K562 (cell line): ENCODE measurements at regions not wholly inside any gene's neighbourhood (a gene's known extent, or its start where the extent isn't known, plus 50 kb on each side); places are given as distances from the start of the nearest gene placed in this dataset.

ENCODE experiments used
- ATAC-seq: fragments of 200-7000 bp; cut with Tn5 transposase; 3 replicates; pipeline ENCODE4 v1.9.1; 2020; ENCODE audit warnings: moderate library complexity
- BruUV-seq: library from RNA; stranded (reverse); fragments of 400-500 nt; replicated peaks from 2 replicates; lab custom pipeline; 2021; lab: Mats Ljungman, UMichigan
- CTCF ChIA-PET: fragments of 300-600 bp; formaldehyde crosslinking; extraction: SDS; loops from one replicate; lab custom pipeline; 2021; ENCODE audit warnings: low intra/inter-chr PET ratio; lab: Yijun Ruan, JAX
- POLR2A ChIA-PET: fragments of 300-600, 350-650 bp; sonication (Branson Sonifier 250); formaldehyde crosslinking; extraction: SDS; loops from one replicate; lab custom pipeline; 2021; ENCODE audit warnings: antibody characterized with exemption, inconsistent platforms; lab: Yijun Ruan, JAX
- DNase-seq, 4 experiments: peaks; one replicate each; pipeline versions ENCODE4 v3.0.0 to v3.0.0-alpha.2; 2011 to 2018; ENCODE audit warnings: low spot score in 3 of 4, mixed read lengths in 3 of 4; ENCODE audit errors: extremely low read depth in 1 of 4
- FAIRE-seq: peaks from 2 replicates; lab custom pipeline; 2011; peaks lifted over from hg19 to GRCh38; lab: Jason Lieb, UNC
- H2AFZ ChIP-seq: 2 replicates; pipeline ENCODE4 v1.6.0; 2011; ENCODE audit warnings: low read depth, low read length, control low read depth, inconsistent platforms
- H3K27ac ChIP-seq: fragments of 200-600 bp; 3 replicates; pipeline ENCODE4 v1.8.0; 2011; ENCODE audit warnings: low read depth, mild to moderate bottlenecking, control low read depth, inconsistent platforms, low read length, moderate library complexity, mixed read lengths; ENCODE audit errors: extremely low read depth
- H3K27me3 ChIP-seq, 2 experiments: fragments of 300-600 bp in 1 of 2; 2 replicates in 1 of 2; 3 replicates in 1 of 2; pipeline versions ENCODE4 v1.6.0 to v1.8.0; 2011; ENCODE audit warnings: inconsistent platforms in 2 of 2, low read length in 2 of 2, mild to moderate bottlenecking in 1 of 2, mixed read lengths in 1 of 2, moderate library complexity in 1 of 2; ENCODE audit not compliant: control insufficient read depth in 2 of 2, insufficient read depth in 2 of 2
- H3K36me3 ChIP-seq: fragments of 300-600 bp; 3 replicates; pipeline ENCODE4 v1.8.0; 2011; ENCODE audit warnings: mild to moderate bottlenecking, low read length, inconsistent platforms; ENCODE audit not compliant: control insufficient read depth, insufficient read depth
- H3K4me1 ChIP-seq, 2 experiments: fragments of 200-600 bp in 1 of 2; replicated peaks in 1 of 2; 2 replicates in 1 of 2; 3 replicates in 1 of 2; pipeline versions ENCODE4 v1.5.1 to v1.8.0; 2011; ENCODE audit warnings: inconsistent platforms in 2 of 2, low read length in 2 of 2, mild to moderate bottlenecking in 1 of 2, mixed read lengths in 1 of 2, moderate library complexity in 1 of 2; ENCODE audit not compliant: control insufficient read depth in 2 of 2, insufficient read depth in 2 of 2
- H3K4me2 ChIP-seq: 2 replicates; pipeline ENCODE4 v1.6.1; 2011; ENCODE audit warnings: low read length, control low read depth, inconsistent platforms, mixed read lengths; ENCODE audit not compliant: insufficient read depth
- H3K4me3 ChIP-seq: fragments of 200-600 bp; sonication (generic), shearing (Covaris generic); 2 replicates; pipeline ENCODE4 v1.5.1; 2016; ENCODE audit warnings: control low read depth, inconsistent platforms
- H3K79me2 ChIP-seq: fragments of 200-600 bp; 3 replicates; pipeline ENCODE4 v1.8.0; 2011; ENCODE audit warnings: low read length, inconsistent platforms; ENCODE audit not compliant: control insufficient read depth, insufficient read depth
- H3K9ac ChIP-seq, 2 experiments: 2 replicates each; pipeline versions ENCODE4 v1.6.0 to v1.6.1; 2011; ENCODE audit warnings: low read depth in 2 of 2, low read length in 2 of 2, control low read depth in 1 of 2, inconsistent platforms in 1 of 2, mild to moderate bottlenecking in 1 of 2, mixed read lengths in 1 of 2; ENCODE audit not compliant: insufficient read depth in 1 of 2
- H3K9me1 ChIP-seq: one replicate; pipeline ENCODE4 v1.6.0; 2011; ENCODE audit warnings: inconsistent platforms, mild to moderate bottlenecking, low read length, moderate library complexity; ENCODE audit not compliant: control insufficient read depth, insufficient read depth
- H3K9me3 ChIP-seq: replicated peaks from 2 replicates; pipeline ENCODE4 v1.5.1; 2011; ENCODE audit warnings: low read depth, low read length, inconsistent platforms; ENCODE audit not compliant: control insufficient read depth, insufficient read depth
- H4K20me1 ChIP-seq: replicated peaks from 2 replicates; pipeline ENCODE4 v1.6.1; 2011; ENCODE audit warnings: low read length, inconsistent platforms, mixed read lengths; ENCODE audit not compliant: control insufficient read depth, insufficient read depth
- HSF4 ChIP-seq: fragments of 250-450 bp; sonication (Bioruptor Pico); IDR thresholded peaks from 2 replicates; pipeline ENCODE4 v2.1.2; 2022; ENCODE audit warnings: mild to moderate bottlenecking, moderate library complexity, borderline replicate concordance
- IFI16 ChIP-seq: fragments of 250-450 bp; sonication (Bioruptor Pico); IDR thresholded peaks from 2 replicates; pipeline ENCODE4 v2.1.2; 2022; ENCODE audit warnings: mild to moderate bottlenecking, inconsistent platforms
- NFIC ChIP-seq: fragments of 450-650 bp; IDR thresholded peaks from 2 replicates; pipeline ENCODE4 v1.6.1; 2017; ENCODE audit warnings: mild to moderate bottlenecking, inconsistent platforms
- NONO ChIP-seq, 2 experiments: fragments of 200-400 bp in 1 of 2; fragments of 450-650 bp in 1 of 2; formaldehyde crosslinking in 1 of 2; IDR thresholded peaks; 2 replicates each; pipeline ENCODE4 v1.6.1; 2017; ENCODE audit warnings: low read depth in 2 of 2, mild to moderate bottlenecking in 2 of 2, moderate library complexity in 2 of 2, low read length in 1 of 2
- RNF2 ChIP-seq: sonication (generic); IDR thresholded peaks from 2 replicates; pipeline ENCODE4 v1.6.1; 2016
- TAF1 ChIP-seq: IDR thresholded peaks from 2 replicates; pipeline ENCODE4 v1.6.1; 2011; ENCODE audit warnings: mild to moderate bottlenecking, low read length, moderate library complexity; ENCODE audit not compliant: insufficient read depth, control insufficient read depth, severe bottlenecking; ENCODE audit errors: extremely low read depth
- UBTF ChIP-seq, 2 experiments: IDR thresholded peaks; 2 replicates each; pipeline ENCODE4 v1.6.1; 2012; ENCODE audit warnings: improper control_type of control experiment in 2 of 2, low read depth in 2 of 2, low read length in 2 of 2, borderline replicate concordance in 1 of 2
- ZNF311 ChIP-seq: fragments of 250-450 bp; sonication (Bioruptor Pico); IDR thresholded peaks from 2 replicates; pipeline ENCODE4 v1.4.0; 2020; ENCODE audit warnings: mild to moderate bottlenecking, moderate library complexity
- ZNF384 ChIP-seq: IDR thresholded peaks from 2 replicates; pipeline ENCODE4 v1.6.1; 2012; ENCODE audit warnings: low read depth, low read length, improper control_type of control experiment
- ZNF583 ChIP-seq: fragments of 250-450 bp; sonication (Bioruptor Pico); IDR thresholded peaks from 2 replicates; pipeline ENCODE4 v1.4.0; 2020
- ZNF76 ChIP-seq: fragments of 250-450 bp; sonication (Bioruptor Pico); IDR thresholded peaks from 2 replicates; pipeline ENCODE4 v1.4.0; 2020; ENCODE audit warnings: mild to moderate bottlenecking, moderate library complexity, borderline replicate concordance
- WGBS: fragments of 100-300 bp; shearing (Covaris generic); methylation state at CpG from one replicate; pipeline ENCODE4 v1.1.6; 2016; ENCODE audit warnings: low coverage, mixed read lengths; ENCODE audit not compliant: insufficient coverage; ENCODE audit errors: missing lambda C conversion rate; 5-methylcytosine and 5-hydroxymethylcytosine counted together
- in situ Hi-C: fragments of 300-500 bp; cut with MboI; formaldehyde crosslinking; loops from 4 replicates; pipeline ENCODE4 v1.15.0; 2018; ENCODE audit warnings: inconsistent platforms, mixed read lengths
- intact Hi-C: fragments of 100-400 bp; cut with micrococcal nuclease; formaldehyde crosslinking; loops from 2 replicates; pipeline ENCODE4 v1.14.2; 2022
- TF ChIP-seq, protein P1 (sequence below): sonication (generic); formaldehyde crosslinking; IDR thresholded peaks from 2 replicates; pipeline ENCODE4 v1.8.0; 2023; ENCODE audit warnings: missing genetic modification reagents, mild to moderate bottlenecking, borderline replicate concordance
- TF ChIP-seq, protein P2 (sequence below): fragments of 450-650 bp; IDR thresholded peaks from 2 replicates; pipeline ENCODE4 v1.6.1; 2018; ENCODE audit warnings: mild to moderate bottlenecking, low read depth; ENCODE audit not compliant: partially characterized antibody

GRCh38 chr1:94617134-94617805, 75.7 kb upstream of the F3 start:
- in situ Hi-C loops: no loop called here
- Histone ChIP-seq H3K9ac (no peak overlapping the region), H3K79me2 (no peaks in the 10 kb centered on the region), H3K9me3 (no peaks in the 10 kb centered on the region), H3K4me1 (peaks cover 4 to 5% of the 10 kb centered on the region in 2 experiments; a peak in 3 of 5 replicates), H3K9me1 (no peaks in the 10 kb centered on the region), H4K20me1 (0 out of 2 replicates have a peak, but pooled peaks cover under 1% of the 10 kb centered on the region), H3K4me3 (no peak overlapping the region), H3K27me3 (peaks cover 0 to 18% of the 10 kb centered on the region in 2 experiments; a peak in 2 of 5 replicates), H3K4me2 (no peak overlapping the region), H3K36me3 (no peaks in the 10 kb centered on the region), H2AFZ (no peak overlapping the region), H3K27ac (no peak overlapping the region)
- CTCF ChIA-PET: no interaction called here
- ATAC-seq (no peak), FAIRE-seq (no peak), DNase-seq (no peak)
- POLR2A ChIA-PET: no interaction called here
- BruUV-seq: no TSS peak
- WGBS: 5% methylated on average over 6 of the region's 6 CpGs
- intact Hi-C loops: no loop called here
- TF ChIP-seq ZNF76 (CRISPR knock-in tag): no peak
- TF ChIP-seq, protein P1, sequence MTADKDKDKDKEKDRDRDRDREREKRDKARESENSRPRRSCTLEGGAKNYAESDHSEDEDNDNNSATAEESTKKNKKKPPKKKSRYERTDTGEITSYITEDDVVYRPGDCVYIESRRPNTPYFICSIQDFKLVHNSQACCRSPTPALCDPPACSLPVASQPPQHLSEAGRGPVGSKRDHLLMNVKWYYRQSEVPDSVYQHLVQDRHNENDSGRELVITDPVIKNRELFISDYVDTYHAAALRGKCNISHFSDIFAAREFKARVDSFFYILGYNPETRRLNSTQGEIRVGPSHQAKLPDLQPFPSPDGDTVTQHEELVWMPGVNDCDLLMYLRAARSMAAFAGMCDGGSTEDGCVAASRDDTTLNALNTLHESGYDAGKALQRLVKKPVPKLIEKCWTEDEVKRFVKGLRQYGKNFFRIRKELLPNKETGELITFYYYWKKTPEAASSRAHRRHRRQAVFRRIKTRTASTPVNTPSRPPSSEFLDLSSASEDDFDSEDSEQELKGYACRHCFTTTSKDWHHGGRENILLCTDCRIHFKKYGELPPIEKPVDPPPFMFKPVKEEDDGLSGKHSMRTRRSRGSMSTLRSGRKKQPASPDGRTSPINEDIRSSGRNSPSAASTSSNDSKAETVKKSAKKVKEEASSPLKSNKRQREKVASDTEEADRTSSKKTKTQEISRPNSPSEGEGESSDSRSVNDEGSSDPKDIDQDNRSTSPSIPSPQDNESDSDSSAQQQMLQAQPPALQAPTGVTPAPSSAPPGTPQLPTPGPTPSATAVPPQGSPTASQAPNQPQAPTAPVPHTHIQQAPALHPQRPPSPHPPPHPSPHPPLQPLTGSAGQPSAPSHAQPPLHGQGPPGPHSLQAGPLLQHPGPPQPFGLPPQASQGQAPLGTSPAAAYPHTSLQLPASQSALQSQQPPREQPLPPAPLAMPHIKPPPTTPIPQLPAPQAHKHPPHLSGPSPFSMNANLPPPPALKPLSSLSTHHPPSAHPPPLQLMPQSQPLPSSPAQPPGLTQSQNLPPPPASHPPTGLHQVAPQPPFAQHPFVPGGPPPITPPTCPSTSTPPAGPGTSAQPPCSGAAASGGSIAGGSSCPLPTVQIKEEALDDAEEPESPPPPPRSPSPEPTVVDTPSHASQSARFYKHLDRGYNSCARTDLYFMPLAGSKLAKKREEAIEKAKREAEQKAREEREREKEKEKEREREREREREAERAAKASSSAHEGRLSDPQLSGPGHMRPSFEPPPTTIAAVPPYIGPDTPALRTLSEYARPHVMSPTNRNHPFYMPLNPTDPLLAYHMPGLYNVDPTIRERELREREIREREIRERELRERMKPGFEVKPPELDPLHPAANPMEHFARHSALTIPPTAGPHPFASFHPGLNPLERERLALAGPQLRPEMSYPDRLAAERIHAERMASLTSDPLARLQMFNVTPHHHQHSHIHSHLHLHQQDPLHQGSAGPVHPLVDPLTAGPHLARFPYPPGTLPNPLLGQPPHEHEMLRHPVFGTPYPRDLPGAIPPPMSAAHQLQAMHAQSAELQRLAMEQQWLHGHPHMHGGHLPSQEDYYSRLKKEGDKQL (CRISPR knock-in tag): no peak
- no peak for TF ChIP-seq NONO (IDR thresholded peaks at IDR 0.05; ENCODE audit: low read depth in 2 of 2, low read length in 1 of 2)
- TF ChIP-seq HSF4: no peak
- TF ChIP-seq RNF2: no peak
- no peak for TF ChIP-seq TAF1
- TF ChIP-seq ZNF311: no peak
- no peak for TF ChIP-seq IFI16
- no peak for TF ChIP-seq ZNF384
- no peak for TF ChIP-seq ZNF583
- TF ChIP-seq UBTF (IDR thresholded peaks at IDR 0.05; ENCODE audit: borderline replicate concordance in 1 of 2, low read depth in 2 of 2, low read length in 2 of 2): no peak
- TF ChIP-seq NFIC: no peak
- TF ChIP-seq, protein P2, sequence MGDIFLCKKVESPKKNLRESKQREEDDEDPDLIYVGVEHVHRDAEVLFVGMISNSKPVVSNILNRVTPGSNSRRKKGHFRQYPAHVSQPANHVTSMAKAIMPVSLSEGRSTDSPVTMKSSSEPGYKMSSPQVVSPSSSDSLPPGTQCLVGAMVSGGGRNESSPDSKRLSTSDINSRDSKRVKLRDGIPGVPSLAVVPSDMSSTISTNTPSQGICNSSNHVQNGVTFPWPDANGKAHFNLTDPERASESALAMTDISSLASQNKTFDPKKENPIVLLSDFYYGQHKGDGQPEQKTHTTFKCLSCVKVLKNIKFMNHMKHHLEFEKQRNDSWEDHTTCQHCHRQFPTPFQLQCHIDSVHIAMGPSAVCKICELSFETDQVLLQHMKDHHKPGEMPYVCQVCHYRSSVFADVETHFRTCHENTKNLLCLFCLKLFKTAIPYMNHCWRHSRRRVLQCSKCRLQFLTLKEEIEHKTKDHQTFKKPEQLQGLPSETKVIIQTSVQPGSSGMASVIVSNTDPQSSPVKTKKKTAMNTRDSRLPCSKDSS: no peak
